Stimulated activated CD8-positive, alpha-beta memory T cell treated with anti-CD3 and anti-CD28 coated beads, Interleukin-15, amount 100 ng/mL, for 48 hours (primary cell): ENCODE measurements at regions not wholly inside any gene's neighbourhood (a gene's known extent, or its start where the extent isn't known, plus 50 kb on each side); places are given as distances from the start of the nearest gene placed in this dataset.

ENCODE experiments used
- DNase-seq, 2 donors: peaks; one replicate each; pipeline ENCODE4 v3.0.0-alpha.2; 2020; ENCODE audit warnings: low read depth in 2 of 2

DNA sequence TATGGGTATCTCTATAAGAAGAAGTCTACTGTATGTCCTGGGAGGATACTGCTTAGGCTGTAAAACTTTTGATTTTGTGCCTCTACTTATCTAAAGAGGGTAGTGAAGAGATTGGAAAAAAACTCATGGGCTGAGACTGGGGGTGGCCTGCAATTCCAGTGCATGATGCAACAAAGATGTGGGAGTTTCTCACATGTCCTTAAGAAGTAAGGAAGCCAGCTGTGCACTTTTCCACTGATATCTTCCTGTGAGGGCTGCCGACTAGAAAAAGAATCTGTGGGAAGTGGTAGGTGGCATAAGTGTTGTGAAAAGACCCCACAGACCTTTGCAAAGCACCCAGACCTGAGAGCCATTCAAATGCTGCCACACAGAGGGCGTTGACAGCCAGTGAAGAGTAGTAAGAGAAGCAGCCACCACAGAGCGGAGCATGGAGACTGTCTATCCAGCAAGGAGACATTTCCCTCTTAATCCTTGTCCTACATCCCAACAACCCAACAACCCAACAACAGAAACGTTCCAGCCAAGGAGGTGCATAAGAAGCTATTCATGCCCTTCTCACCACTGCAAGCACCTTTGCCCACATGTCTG is 65.1 kb downstream of the PFDN4 start:
- no peak for DNase-seq

DNA sequence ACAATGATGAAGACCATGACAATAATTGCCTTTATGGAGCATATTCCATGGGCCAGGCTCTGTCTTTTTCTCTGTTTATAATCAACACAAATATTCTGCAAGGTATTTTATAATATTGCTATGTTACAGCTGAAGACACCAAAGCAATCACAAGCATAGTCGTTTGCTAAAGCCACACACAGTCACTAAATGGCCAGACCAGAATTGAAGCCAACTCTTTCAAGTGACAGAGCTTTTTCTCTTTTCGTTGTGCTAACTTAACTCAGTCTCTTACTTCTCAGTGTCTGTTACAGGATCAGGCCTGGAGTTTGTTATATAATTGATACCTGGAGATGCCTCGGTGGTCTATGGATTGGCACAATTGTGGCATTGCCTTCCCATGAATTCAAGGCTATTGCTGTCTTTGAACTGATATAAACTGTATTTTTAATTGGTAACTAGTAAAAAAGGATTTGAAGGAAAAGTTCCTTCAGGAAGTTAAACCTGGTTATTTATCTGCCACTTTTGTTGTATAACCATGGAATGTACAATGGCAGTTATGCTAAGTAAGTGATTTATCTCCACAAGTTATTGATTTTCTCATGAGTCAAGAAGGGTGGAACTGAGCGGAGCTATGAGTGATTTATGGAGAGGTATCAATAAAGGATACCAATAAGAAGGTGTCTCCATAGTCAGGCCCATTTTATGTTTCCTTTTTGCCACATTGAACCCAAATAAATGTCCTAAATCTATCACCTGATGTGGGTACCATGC is 67.6 kb downstream of the PFDN4 start:
- DNase-seq = no peak

DNA sequence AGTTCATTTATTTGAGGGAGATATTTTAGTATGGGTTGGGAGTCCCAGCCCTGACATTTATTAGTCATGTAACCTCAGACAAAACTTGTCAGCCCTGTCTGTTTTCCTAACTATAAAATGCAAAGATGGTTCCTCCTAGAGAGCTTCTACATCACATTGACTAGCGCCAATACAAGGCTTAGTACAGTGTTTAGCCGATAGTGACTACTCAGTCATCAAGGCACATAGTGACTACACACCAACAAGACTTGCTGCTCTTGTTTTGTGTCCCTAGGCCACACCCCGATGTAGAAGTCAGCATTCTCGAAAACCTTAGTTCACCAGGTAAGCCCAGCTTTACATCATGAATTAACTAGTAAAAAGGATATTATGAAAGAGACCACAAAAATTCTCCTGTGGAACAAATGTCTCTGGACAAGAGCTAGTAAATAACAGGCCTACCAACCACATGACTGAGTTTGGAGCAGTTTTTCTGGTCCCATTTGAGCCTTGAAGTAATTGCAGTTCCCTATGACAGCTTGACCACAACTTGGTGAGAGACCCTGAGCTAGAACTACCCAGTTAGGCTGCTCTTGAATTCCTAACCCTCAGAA is 68.8 kb downstream of the PFDN4 start:
- DNase-seq = no peak

GRCh38 chr20:54278262-54278661 is 70.4 kb downstream of the PFDN4 start:
- DNase-seq = no peak

- DNase-seq = no peak
Measured at GRCh38 chr20:54282625-54283024, 74.7 kb downstream of the PFDN4 start.

GRCh38 chr20:54283253-54283652 is 75.4 kb downstream of the PFDN4 start:
- DNase-seq = no peak

GRCh38 chr20:54284928-54285704 is 77.2 kb downstream of the PFDN4 start:
- DNase-seq = peak in 1 of 2 donors; percentile 22

DNA sequence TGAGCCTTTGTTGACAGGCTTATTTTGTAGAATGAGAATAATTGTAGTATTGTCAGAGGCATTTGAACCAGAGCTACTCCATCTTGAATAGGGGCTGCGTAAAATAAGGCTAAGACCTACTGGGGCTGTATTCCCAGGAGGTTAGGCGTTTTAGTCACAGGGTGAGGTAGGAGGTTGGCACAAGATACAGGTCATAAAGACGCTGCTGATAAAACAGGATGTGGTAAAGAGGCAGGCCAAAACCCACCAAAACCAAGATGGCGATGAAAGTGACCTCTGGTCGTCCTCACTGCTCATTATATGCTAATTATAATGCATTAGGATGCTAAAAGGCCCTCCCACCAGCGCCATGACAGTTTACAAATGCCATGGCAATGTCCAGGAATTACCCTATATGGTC is 82.7 kb downstream of the PFDN4 start:
- DNase-seq = no peak

GRCh38 chr20:54291339-54292010 is 83.6 kb downstream of the PFDN4 start:
- no peak for DNase-seq

DNA sequence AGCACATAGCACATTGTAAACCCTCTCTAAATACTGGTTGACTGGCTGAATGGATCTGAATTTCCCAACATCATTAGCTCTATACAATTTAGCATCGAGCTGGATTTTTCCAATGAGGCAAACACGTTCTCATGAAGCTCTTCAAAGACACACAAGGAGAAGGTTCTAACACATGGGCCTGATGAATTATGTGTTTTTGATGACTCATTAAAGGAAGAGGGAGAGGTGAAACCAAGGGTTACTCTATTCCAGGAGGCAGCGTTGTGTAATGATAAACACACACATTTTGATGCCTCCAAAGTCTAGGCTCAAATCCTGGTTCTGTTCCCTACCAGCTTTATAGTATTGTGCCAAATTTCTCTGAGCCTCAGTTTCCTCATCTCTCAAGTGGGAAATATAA is 84.3 kb downstream of the PFDN4 start:
- no peak for DNase-seq

GRCh38 chr20:54293526-54293925 is 85.6 kb downstream of the PFDN4 start:
- DNase-seq = no peak

- DNase-seq = no peak
Measured at GRCh38 chr20:54294094-54294493, 86.2 kb downstream of the PFDN4 start.

GRCh38 chr20:54295686-54296085 is 87.8 kb downstream of the PFDN4 start:
- no peak for DNase-seq

DNA sequence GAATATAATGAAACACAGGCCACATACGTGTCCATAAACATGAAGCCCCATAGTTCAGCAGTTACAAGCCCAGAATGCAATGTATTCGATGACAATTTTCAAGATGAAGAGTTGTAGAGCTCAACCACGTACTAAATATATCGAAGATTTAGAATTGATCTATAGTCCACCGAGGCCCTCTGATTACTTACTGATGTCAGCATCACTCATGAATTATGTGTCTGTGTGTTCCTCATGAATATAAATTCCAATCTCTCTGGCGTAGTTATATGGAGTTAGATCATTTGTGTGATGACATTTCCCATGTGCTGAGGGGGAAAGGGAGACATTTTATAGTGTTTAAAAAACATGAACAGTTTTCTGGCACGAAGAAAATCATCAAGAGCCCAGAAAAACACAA is 97.5 kb downstream of the PFDN4 start:
- DNase-seq = no peak

DNA sequence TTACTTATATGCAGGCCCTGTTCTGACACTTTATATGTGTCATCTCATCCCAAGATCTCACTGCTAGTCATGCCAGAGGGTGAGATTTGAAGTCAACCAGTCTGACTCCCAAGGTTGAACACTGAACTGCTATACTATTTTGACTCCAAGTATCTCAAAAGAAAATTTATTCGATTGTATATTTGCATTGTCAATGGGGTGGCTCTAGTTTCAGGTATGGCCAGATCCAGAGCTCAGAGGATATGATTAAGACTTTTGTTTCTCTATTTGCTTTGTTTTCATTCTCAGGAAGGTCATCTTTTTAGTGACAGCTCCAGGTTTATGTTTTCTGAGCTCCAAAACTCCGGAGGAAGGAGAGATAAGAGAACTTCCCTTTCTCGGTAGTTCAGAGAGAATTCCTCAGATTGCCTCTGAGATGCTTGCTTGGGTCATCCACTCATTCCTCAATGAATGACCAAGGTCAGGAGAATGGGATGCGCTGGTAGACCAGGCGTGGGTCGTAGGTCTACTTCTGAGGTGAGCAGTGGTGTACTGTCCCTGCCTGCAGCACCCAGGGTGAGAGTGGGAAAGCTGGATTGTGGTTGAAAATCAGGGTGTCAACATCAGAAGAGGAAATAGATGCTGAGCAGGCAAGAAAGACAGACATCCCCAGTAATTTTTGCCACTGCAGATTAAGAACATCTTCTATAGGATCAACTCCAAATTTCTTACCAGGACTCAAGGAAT is 99.3 kb downstream of the PFDN4 start:
- no peak for DNase-seq

DNA sequence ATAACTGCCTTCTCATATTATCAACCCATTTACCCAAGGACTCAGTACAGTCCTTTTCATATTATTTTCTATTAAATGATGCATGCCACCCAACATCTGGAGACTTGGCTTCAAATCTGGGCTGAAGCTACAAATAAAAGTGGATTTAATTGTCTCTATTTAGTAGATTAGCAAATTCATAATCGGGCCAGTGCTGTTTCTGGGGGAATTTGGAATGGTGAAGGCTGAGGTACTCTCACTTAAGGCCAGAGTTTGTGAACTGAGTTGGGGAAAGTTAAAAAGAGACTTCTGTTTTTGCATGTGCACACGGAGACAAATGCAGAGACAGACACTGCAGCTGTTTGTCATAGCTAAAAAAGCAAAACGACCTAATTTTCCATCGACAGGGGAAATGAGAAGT is 100.9 kb downstream of the PFDN4 start:
- no peak for DNase-seq

DNA sequence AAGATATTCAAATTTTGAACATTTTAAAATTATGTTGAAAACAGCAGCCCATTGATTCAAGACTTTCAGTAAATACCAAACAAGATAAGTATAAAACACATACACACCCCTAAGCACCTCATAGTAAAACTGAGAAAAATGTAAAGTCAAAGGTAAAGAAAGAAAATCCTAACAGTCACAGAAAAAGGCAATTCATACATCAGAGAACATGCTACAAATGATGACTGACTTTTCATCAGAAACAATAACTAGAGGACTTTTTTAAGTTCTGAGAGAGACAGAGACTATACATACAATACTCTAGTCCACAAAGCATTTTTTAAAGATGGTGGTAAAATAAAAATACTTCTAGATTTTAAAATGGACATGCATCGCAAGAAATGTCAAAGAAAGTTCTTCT is 111.0 kb downstream of the PFDN4 start:
- DNase-seq = no peak

- no peak for DNase-seq
Measured at GRCh38 chr20:54320148-54320607, 112.3 kb downstream of the PFDN4 start.

GRCh38 chr20:54321352-54322087 is 113.6 kb downstream of the PFDN4 start:
- no peak for DNase-seq

DNA sequence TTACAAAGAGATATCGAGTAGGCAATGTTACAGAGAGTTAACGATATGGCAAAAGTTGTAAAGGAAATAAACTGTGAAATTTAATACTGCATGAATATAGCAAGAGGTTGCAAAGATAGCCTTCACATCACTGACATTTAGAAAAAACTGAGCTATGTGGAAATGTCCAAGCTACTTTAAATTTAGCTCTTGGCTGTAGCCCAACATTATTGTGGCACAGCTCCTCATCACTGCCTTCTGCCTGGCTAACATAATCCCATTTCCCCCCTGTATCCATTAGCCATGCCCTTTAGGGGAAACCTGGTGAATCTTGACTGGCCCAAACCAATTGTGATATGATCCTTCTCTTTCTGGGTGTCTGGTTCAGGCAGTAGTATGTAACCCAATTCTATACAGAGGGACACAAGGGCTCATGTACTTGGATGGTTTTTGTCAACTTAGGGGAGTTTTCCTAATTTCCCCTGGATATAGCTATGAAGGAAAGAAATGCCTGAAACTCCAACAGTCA is 115.4 kb downstream of the PFDN4 start:
- DNase-seq = no peak
